ENCODE measurements at regions not wholly inside any gene's neighbourhood (a gene's known extent, or its start where the extent isn't known, plus 50 kb on each side); places are given as distances from the start of the nearest gene placed in this dataset.

DNA sequence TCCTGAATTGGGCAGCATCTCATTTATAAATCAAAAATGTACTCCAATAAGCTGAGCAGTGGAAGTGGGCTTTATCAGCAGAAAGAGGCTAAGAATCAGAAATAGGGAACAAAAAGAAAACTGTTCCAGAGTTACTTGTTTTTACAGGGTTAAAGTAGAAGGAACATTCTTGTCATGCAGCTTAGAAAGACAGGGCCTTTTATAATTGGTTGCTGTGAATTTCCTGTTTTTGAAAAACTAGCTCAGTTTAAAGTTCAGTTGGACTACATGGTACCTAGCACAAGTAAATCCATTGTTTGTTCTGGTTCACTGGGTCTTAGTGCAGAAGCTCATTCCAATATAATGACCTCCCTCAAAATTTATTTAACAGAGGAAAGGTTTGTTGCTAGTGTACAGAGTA is 200.8 kb downstream of the GRIA2 start:
- TF ChIP-seq, protein P1, sequence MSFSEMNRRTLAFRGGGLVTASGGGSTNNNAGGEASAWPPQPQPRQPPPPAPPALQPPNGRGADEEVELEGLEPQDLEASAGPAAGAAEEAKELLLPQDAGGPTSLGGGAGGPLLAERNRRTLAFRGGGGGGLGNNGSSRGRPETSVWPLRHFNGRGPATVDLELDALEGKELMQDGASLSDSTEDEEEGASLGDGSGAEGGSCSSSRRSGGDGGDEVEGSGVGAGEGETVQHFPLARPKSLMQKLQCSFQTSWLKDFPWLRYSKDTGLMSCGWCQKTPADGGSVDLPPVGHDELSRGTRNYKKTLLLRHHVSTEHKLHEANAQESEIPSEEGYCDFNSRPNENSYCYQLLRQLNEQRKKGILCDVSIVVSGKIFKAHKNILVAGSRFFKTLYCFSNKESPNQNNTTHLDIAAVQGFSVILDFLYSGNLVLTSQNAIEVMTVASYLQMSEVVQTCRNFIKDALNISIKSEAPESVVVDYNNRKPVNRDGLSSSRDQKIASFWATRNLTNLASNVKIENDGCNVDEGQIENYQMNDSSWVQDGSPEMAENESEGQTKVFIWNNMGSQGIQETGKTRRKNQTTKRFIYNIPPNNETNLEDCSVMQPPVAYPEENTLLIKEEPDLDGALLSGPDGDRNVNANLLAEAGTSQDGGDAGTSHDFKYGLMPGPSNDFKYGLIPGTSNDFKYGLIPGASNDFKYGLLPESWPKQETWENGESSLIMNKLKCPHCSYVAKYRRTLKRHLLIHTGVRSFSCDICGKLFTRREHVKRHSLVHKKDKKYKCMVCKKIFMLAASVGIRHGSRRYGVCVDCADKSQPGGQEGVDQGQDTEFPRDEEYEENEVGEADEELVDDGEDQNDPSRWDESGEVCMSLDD (tag by site-specific recombination; IDR thresholded peaks at IDR 0.05) = no peak
- no peak for TF ChIP-seq REPIN1 (tag by site-specific recombination; IDR thresholded peaks at IDR 0.05; ENCODE audit: low read depth)
- TF ChIP-seq OVOL3 (tag by site-specific recombination; IDR thresholded peaks at IDR 0.05) = no peak
- TF ChIP-seq ZNF140 (tag by site-specific recombination; IDR thresholded peaks at IDR 0.05) = no peak
- no peak for TF ChIP-seq ZNF624 (tag by site-specific recombination; IDR thresholded peaks at IDR 0.05)
- no peak for TF ChIP-seq ZNF561 (tag by site-specific recombination; IDR thresholded peaks at IDR 0.05; ENCODE audit: borderline replicate concordance)
- no peak overlapping the region for H3K4me3 ChIP-seq (ENCODE audit: low read depth, low read length)
- no peaks in the 10 kb centered on the region for H3K9me3 ChIP-seq (ENCODE audit: control insufficient read depth, insufficient read depth, low read depth, low read length)
- no peak overlapping the region for H3K27ac ChIP-seq (ENCODE audit: extremely low read depth, low read depth, low read length)
- POLR2A ChIA-PET = no interaction called here
- CTCF ChIA-PET = no interaction called here
- H3K4me1 ChIP-seq (ENCODE audit: control insufficient read depth, insufficient read depth, low read length) = no peaks in the 10 kb centered on the region
- H3K36me3 ChIP-seq (ENCODE audit: control insufficient read depth in 2 of 2, insufficient read depth in 1 of 2, low read length in 2 of 2) = no peaks in the 10 kb centered on the region
